Adrenal gland (tissue), 9 donors: ENCODE measurements at regions not wholly inside any gene's neighbourhood (a gene's known extent, or its start where the extent isn't known, plus 50 kb on each side); places are given as distances from the start of the nearest gene placed in this dataset.

Experiments
- DNase-seq, 7 donors: peaks; one replicate each; pipeline ENCODE4 v3.0.0-alpha.2; 2019 to 2020
- H3K27ac ChIP-seq, 5 donors: fragments of 200-600 bp; sonication (generic) in 4 of 5; 1 replicate in 3 of 5; 2 replicates in 2 of 5; pipeline versions ENCODE4 v1.5.1 to v1.8.0; 2016 to 2020; ENCODE audit warnings: mild to moderate bottlenecking in 1 of 5
- H3K27me3 ChIP-seq: fragments of 200-600 bp; 2 replicates; pipeline ENCODE4 v1.8.0; 2021
- H3K36me3 ChIP-seq, 2 donors: fragments of 200-600 bp; replicated peaks in 1 of 2; 1 replicate in 1 of 2; 2 replicates in 1 of 2; pipeline versions ENCODE4 v1.5.1 to v1.8.0; 2018 to 2022
- H3K4me1 ChIP-seq, 2 donors: fragments of 200-600 bp; replicated peaks in 1 of 2; 1 replicate in 1 of 2; 2 replicates in 1 of 2; pipeline versions ENCODE4 v1.5.1 to v1.8.0; 2018 to 2021
- H3K4me3 ChIP-seq, 4 donors: fragments of 200-600 bp; sonication (generic) in 3 of 4; one replicate each; pipeline ENCODE4 v1.5.1; 2016 to 2018
- H3K9me3 ChIP-seq, 3 donors: fragments of 200-600 bp; sonication (generic) in 1 of 3; replicated peaks in 1 of 3; 1 replicate in 2 of 3; 2 replicates in 1 of 3; pipeline versions ENCODE4 v1.5.1 to v1.8.0; 2016 to 2021
- CTCF ChIP-seq, 6 experiments: fragments of 450-650 bp in 4 of 6; fragments of 200-600 bp in 2 of 6; sonication (generic) in 1 of 6; IDR thresholded peaks; 1 replicate in 5 of 6; 2 replicates in 1 of 6; pipeline versions ENCODE4 v1.5.1 to v1.8.0; 2016 to 2021; ENCODE audit warnings: antibody characterized with exemption in 6 of 6, mild to moderate bottlenecking in 2 of 6, moderate library complexity in 1 of 6
- POLR2A ChIP-seq, 2 donors: fragments of 450-650 bp; IDR thresholded peaks; one replicate each; pipeline ENCODE4 v1.6.1; 2017; ENCODE audit warnings: antibody characterized with exemption in 2 of 2, mild to moderate bottlenecking in 2 of 2, moderate library complexity in 1 of 2
- WGBS, 4 donors: extraction: QIAGEN DNeasy Blood & Tissue Kit in 2 of 4; methylation state at CpG; one replicate each; pipeline versions ENCODE4 v1.1.5 to v1.1.7; 2013 to 2017; 5-methylcytosine and 5-hydroxymethylcytosine counted together
- intact Hi-C, 2 donors: fragments of 100-400 bp; cut with DNase I; formaldehyde crosslinking; loops; one replicate each; pipeline versions ENCODE4 v1.14.1 to v1.15.0; 2022 to 2023
- donor health status: healthy with polysubstance abuse.
- donor health status: Bipolar disorder and iron deficiency.
- donor health status: DM: yes; HTN: yes; CAD: no.
- donor health status: DM: no; HTN: no; CAD: no.
- donor health status: DM: no; HTN: no; CAD: no.

GRCh38 chr2:208872591-208872990 is 466.0 kb downstream of the PTH2R start:
- intact Hi-C loops = no loop called here
- Histone ChIP-seq H3K4me3 (no peak overlapping the region), H3K4me1 (no peaks in the 10 kb centered on the region), H3K9me3 (no peaks in the 10 kb centered on the region), H3K36me3 (no peaks in the 10 kb centered on the region), H3K27me3 (no peaks in the 10 kb centered on the region), H3K27ac (no peak overlapping the region)
- TF ChIP-seq POLR2A (IDR thresholded peaks at IDR 0.05) (no peak), CTCF (IDR thresholded peaks at IDR 0.05) (no peak)
- no peak for DNase-seq
- WGBS, 4 donors = 72 to 74% (median 73%) methylated on average over 3 of the region's 3 CpGs

DNA sequence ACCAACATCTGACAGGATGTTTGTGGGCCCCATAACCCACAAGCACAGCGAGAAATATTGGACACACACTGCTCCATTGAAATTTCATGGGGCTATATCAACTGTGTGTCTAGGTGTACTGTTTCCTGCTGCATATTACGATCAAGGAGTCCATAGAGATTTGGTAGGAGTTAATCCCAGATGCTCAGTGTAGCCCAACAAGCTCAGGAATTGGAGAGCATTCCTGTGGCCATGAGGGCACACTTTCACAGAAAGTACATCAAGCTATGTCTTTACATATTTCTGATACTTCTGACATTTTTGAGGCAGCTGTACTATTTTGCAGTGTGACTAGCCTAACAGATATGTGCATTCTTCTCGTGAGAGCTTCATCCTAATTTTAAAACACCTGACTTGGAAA is 473.1 kb downstream of the PTH2R start:
- Histone ChIP-seq H3K27me3 (no peaks in the 10 kb centered on the region), H3K4me3 (no peak overlapping the region), H3K9me3 (no peaks in the 10 kb centered on the region), H3K27ac (no peak overlapping the region), H3K4me1 (no peaks in the 10 kb centered on the region), H3K36me3 (no peaks in the 10 kb centered on the region)
- no peak for TF ChIP-seq CTCF (IDR thresholded peaks at IDR 0.05)
- no peak for TF ChIP-seq POLR2A (IDR thresholded peaks at IDR 0.05)
- 65 to 80% (median 72%) methylated on average over 3 of the region's 3 CpGs for WGBS, 4 donors
- no peak for DNase-seq
- intact Hi-C loops = no loop called here

- Histone ChIP-seq H3K27ac (no peak overlapping the region), H3K9me3 (no peaks in the 10 kb centered on the region), H3K4me1 (no peaks in the 10 kb centered on the region), H3K27me3 (no peaks in the 10 kb centered on the region), H3K36me3 (no peaks in the 10 kb centered on the region), H3K4me3 (no peak overlapping the region)
- intact Hi-C loops = no loop called here
- DNase-seq = no peak
- WGBS, 4 donors = 69 to 72% (median 70%) methylated on average over 4 of the region's 4 CpGs
- no peak for TF ChIP-seq POLR2A (IDR thresholded peaks at IDR 0.05)
- TF ChIP-seq CTCF (IDR thresholded peaks at IDR 0.05) = no peak
Measured at GRCh38 chr2:208880171-208880570, 473.6 kb downstream of the PTH2R start.

DNA sequence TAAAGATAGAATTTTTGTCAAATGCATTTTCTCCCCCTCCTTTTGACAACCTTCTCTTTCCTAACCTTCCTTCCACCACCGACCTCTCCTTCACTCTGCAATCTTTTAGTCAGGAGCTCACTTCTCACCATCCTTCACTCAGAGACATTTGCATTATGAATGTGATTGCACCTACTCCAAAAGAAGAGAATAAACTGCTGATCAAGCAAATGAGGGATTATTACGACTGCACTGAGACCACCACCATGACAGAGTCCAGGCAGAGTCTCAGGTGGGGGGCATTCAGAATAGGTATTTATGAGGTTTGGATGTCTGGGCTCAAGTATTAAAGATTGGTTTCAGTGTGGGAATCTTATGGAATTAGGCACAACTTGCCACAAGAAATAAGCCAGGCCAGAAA is 483.9 kb downstream of the PTH2R start:
- Histone ChIP-seq H3K36me3 (no peaks in the 10 kb centered on the region), H3K27me3 (no peaks in the 10 kb centered on the region), H3K4me1 (no peaks in the 10 kb centered on the region), H3K9me3 (no peaks in the 10 kb centered on the region), H3K4me3 (no peak overlapping the region), H3K27ac (no peak overlapping the region)
- TF ChIP-seq CTCF (IDR thresholded peaks at IDR 0.05) = no peak
- no peak for TF ChIP-seq POLR2A (IDR thresholded peaks at IDR 0.05)
- 54 to 73% (median 64%) methylated on average over 2 of the region's 2 CpGs for WGBS, 4 donors
- intact Hi-C loops = no loop called here
- no peak for DNase-seq
